GM12878 (cell line): ENCODE measurements at regions not wholly inside any gene's neighbourhood (a gene's known extent, or its start where the extent isn't known, plus 50 kb on each side); places are given as distances from the start of the nearest gene placed in this dataset.

Source experiments
- ATAC-seq: fragments of 200-7000 bp; cut with Tn5 transposase; 3 replicates; pipeline ENCODE4 v1.9.1; 2020; ENCODE audit warnings: mild to moderate bottlenecking, moderate library complexity
- BruUV-seq: library from RNA; stranded (reverse); fragments of 400-500 nt; replicated peaks from 2 replicates; lab custom pipeline; 2021; lab: Mats Ljungman, UMichigan
- CTCF ChIA-PET: fragments of 300-600 bp; sonication (Branson Sonifier 250); formaldehyde crosslinking; extraction: SDS; loops from one replicate; lab custom pipeline; 2021; ENCODE audit warnings: inconsistent platforms; lab: Yijun Ruan, JAX
- POLR2A ChIA-PET: fragments of 350-600 bp; formaldehyde crosslinking; extraction: SDS; loops from one replicate; lab custom pipeline; 2021; ENCODE audit warnings: inconsistent platforms; lab: Charles Lee
- RAD21 ChIA-PET: fragments of 300-600 bp; sonication (Branson Sonifier 250); formaldehyde crosslinking; loops from one replicate; lab custom pipeline; 2023; ENCODE audit warnings: antibody characterized with exemption; ENCODE audit not compliant: unreplicated experiment; lab: Charles Lee
- SMC1A ChIA-PET: fragments of 300-600 bp; sonication (Branson Sonifier 250); formaldehyde crosslinking; loops from one replicate; lab custom pipeline; 2023; ENCODE audit not compliant: unreplicated experiment, uncharacterized antibody; lab: Charles Lee
- DNase-seq: peaks from one replicate; pipeline ENCODE4 v3.0.0-alpha.2; 2011; ENCODE audit warnings: low read depth, low spot score
- FAIRE-seq: peaks from 3 replicates; lab custom pipeline; 2011; peaks lifted over from hg19 to GRCh38; lab: Jason Lieb, UNC
- H2AFZ ChIP-seq: 2 replicates; pipeline ENCODE4 v1.6.0; 2011; ENCODE audit warnings: low read depth, low read length, control low read depth; ENCODE audit not compliant: control insufficient read depth
- H3K27ac ChIP-seq: 2 replicates; pipeline ENCODE4 v1.5.1; 2011; ENCODE audit warnings: control low read depth; ENCODE audit not compliant: control insufficient read depth, insufficient read depth
- H3K27me3 ChIP-seq, 2 experiments: replicated peaks in 1 of 2; 2 replicates each; pipeline versions ENCODE4 v1.6.0 to v1.6.1; 2011; ENCODE audit warnings: low read length in 1 of 2; ENCODE audit not compliant: control insufficient read depth in 2 of 2, insufficient read depth in 2 of 2
- H3K36me3 ChIP-seq, 2 experiments: 2 replicates each; pipeline ENCODE4 v1.5.1; 2011; ENCODE audit warnings: low read length in 1 of 2; ENCODE audit not compliant: control insufficient read depth in 2 of 2, insufficient read depth in 2 of 2
- H3K4me1 ChIP-seq: 2 replicates; pipeline ENCODE4 v1.6.1; 2011; ENCODE audit warnings: mild to moderate bottlenecking, low read length, moderate library complexity, mixed read lengths; ENCODE audit not compliant: control insufficient read depth, insufficient read depth
- H3K4me2 ChIP-seq: 2 replicates; pipeline ENCODE4 v1.6.0; 2011; ENCODE audit warnings: control low read depth; ENCODE audit not compliant: control insufficient read depth, insufficient read depth
- H3K4me3 ChIP-seq: fragments of 200-600 bp; sonication (generic); 2 replicates; pipeline ENCODE4 v1.5.1; 2016
- H3K79me2 ChIP-seq: 2 replicates; pipeline ENCODE4 v1.6.0; 2011; ENCODE audit warnings: low read length; ENCODE audit not compliant: control insufficient read depth, insufficient read depth
- H3K9ac ChIP-seq: 2 replicates; pipeline ENCODE4 v1.8.0; 2011; ENCODE audit warnings: low read length, control low read depth, mixed read lengths; ENCODE audit not compliant: control insufficient read depth, insufficient read depth
- H3K9me3 ChIP-seq: replicated peaks from 3 replicates; pipeline ENCODE4 v1.5.1; 2011; ENCODE audit warnings: mild to moderate bottlenecking, low read length; ENCODE audit not compliant: control insufficient read depth, insufficient read depth
- H4K20me1 ChIP-seq: 2 replicates; pipeline ENCODE4 v1.6.0; 2011; ENCODE audit not compliant: control insufficient read depth, insufficient read depth
- CBX5 ChIP-seq: sonication (generic); IDR thresholded peaks from 2 replicates; pipeline ENCODE4 v1.6.1; 2016; ENCODE audit warnings: low read depth, moderate library complexity, mild to moderate bottlenecking, inconsistent platforms
- GABPA ChIP-seq: IDR thresholded peaks from 2 replicates; pipeline ENCODE4 v1.6.1; 2014; ENCODE audit warnings: antibody characterized with exemption, low read depth, mild to moderate bottlenecking, inconsistent platforms
- HDAC2 ChIP-seq: fragments of 200-600 bp; sonication (generic); IDR thresholded peaks from 2 replicates; pipeline ENCODE4 v1.6.1; 2017
- MLLT1 ChIP-seq: fragments of 450-650 bp; IDR thresholded peaks from 2 replicates; pipeline ENCODE4 v1.6.1; 2016; ENCODE audit warnings: mild to moderate bottlenecking
- MYC ChIP-seq: IDR thresholded peaks from 2 replicates; pipeline ENCODE4 v1.6.1; 2011; ENCODE audit warnings: mild to moderate bottlenecking, low read length, moderate library complexity, inconsistent platforms; ENCODE audit not compliant: insufficient read depth, insufficient replicate concordance, insufficient read length, severe bottlenecking
- NFYA ChIP-seq: IDR thresholded peaks from 2 replicates; pipeline ENCODE4 v1.6.1; 2011; ENCODE audit warnings: low read depth, mild to moderate bottlenecking, low read length, improper control_type of control experiment, borderline replicate concordance
- NRF1 ChIP-seq: conservative IDR thresholded peaks from 2 replicates; pipeline ENCODE4 v1.6.1; 2011; ENCODE audit warnings: mild to moderate bottlenecking, low read depth, low read length, improper control_type of control experiment
- POLR2AphosphoS5 ChIP-seq: IDR thresholded peaks from 2 replicates; pipeline ENCODE4 v1.6.1; 2011; ENCODE audit warnings: mild to moderate bottlenecking, low read length, inconsistent platforms
- SMAD5 ChIP-seq: IDR thresholded peaks from 2 replicates; pipeline ENCODE4 v1.6.1; 2016; ENCODE audit warnings: antibody characterized with exemption, low read depth
- WGBS: methylation state at CpG from one replicate; pipeline ENCODE4 v1.1.6; 2016; ENCODE audit warnings: low lambda C conversion rate; ENCODE audit not compliant: insufficient replicate concordance, insufficient coverage; ENCODE audit errors: missing lambda C conversion rate; 5-methylcytosine and 5-hydroxymethylcytosine counted together
- in situ Hi-C: fragments of 300-500 bp; cut with MboI; formaldehyde crosslinking; loops from 9 replicates; pipeline ENCODE4 v1.14.3; 2018; ENCODE audit warnings: mixed read lengths
- intact Hi-C: fragments of 100-400 bp; cut with micrococcal nuclease; formaldehyde crosslinking; loops from one replicate; pipeline ENCODE4 v1.14.2; 2022; ENCODE audit not compliant: unreplicated experiment
- TF ChIP-seq, protein P1 (sequence below): fragments of 450-650 bp; formaldehyde crosslinking; IDR thresholded peaks from 2 replicates; pipeline ENCODE4 v1.5.0; 2022; ENCODE audit warnings: mild to moderate bottlenecking, missing genetic modification characterization
- TF ChIP-seq, protein P2 (sequence below): fragments of 150-350 bp; IDR thresholded peaks from 2 replicates; pipeline ENCODE4 v1.6.1; 2016; ENCODE audit warnings: low read depth, low read length

DNA sequence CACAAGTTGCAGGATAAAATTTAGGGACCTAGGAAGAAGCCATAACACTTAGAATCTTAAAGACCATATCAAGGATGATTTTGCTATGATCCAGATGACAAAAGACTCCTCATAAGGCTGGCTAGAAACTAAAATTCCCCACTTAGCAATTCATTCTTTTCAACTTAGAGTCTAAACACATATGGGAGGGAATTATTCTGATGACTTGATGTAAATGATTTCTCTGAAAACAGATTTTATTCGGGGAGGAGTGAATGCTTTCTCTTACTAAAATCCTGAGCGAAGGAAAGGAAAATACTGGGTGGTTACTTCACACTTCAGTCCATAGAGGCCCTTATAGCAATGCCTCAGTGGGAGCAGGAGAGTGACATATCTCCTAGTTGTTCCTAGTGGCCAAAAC is 138.7 kb upstream of the SORCS1 start:
- Histone ChIP-seq H3K9ac (no peak overlapping the region), H3K4me1 (no peaks in the 10 kb centered on the region), H3K9me3 (no peaks in the 10 kb centered on the region), H3K4me3 (no peak overlapping the region), H3K27ac (no peak overlapping the region), H3K27me3 (no peaks in the 10 kb centered on the region), H3K36me3 (no peaks in the 10 kb centered on the region), H3K4me2 (no peak overlapping the region)
- FAIRE-seq (no peak), ATAC-seq (no peak), DNase-seq (no peak)
- SMC1A ChIA-PET, result no interaction called here
- in situ Hi-C loops (no loop called here), intact Hi-C loops (no loop called here)
- no TSS peak for BruUV-seq
- TF ChIP-seq, protein P1, sequence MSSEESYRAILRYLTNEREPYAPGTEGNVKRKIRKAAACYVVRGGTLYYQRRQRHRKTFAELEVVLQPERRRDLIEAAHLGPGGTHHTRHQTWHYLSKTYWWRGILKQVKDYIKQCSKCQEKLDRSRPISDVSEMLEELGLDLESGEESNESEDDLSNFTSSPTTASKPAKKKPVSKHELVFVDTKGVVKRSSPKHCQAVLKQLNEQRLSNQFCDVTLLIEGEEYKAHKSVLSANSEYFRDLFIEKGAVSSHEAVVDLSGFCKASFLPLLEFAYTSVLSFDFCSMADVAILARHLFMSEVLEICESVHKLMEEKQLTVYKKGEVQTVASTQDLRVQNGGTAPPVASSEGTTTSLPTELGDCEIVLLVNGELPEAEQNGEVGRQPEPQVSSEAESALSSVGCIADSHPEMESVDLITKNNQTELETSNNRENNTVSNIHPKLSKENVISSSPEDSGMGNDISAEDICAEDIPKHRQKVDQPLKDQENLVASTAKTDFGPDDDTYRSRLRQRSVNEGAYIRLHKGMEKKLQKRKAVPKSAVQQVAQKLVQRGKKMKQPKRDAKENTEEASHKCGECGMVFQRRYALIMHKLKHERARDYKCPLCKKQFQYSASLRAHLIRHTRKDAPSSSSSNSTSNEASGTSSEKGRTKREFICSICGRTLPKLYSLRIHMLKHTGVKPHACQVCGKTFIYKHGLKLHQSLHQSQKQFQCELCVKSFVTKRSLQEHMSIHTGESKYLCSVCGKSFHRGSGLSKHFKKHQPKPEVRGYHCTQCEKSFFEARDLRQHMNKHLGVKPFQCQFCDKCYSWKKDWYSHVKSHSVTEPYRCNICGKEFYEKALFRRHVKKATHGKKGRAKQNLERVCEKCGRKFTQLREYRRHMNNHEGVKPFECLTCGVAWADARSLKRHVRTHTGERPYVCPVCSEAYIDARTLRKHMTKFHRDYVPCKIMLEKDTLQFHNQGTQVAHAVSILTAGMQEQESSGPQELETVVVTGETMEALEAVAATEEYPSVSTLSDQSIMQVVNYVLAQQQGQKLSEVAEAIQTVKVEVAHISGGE (CRISPR knock-in tag), result no peak
- TF ChIP-seq, protein P2, sequence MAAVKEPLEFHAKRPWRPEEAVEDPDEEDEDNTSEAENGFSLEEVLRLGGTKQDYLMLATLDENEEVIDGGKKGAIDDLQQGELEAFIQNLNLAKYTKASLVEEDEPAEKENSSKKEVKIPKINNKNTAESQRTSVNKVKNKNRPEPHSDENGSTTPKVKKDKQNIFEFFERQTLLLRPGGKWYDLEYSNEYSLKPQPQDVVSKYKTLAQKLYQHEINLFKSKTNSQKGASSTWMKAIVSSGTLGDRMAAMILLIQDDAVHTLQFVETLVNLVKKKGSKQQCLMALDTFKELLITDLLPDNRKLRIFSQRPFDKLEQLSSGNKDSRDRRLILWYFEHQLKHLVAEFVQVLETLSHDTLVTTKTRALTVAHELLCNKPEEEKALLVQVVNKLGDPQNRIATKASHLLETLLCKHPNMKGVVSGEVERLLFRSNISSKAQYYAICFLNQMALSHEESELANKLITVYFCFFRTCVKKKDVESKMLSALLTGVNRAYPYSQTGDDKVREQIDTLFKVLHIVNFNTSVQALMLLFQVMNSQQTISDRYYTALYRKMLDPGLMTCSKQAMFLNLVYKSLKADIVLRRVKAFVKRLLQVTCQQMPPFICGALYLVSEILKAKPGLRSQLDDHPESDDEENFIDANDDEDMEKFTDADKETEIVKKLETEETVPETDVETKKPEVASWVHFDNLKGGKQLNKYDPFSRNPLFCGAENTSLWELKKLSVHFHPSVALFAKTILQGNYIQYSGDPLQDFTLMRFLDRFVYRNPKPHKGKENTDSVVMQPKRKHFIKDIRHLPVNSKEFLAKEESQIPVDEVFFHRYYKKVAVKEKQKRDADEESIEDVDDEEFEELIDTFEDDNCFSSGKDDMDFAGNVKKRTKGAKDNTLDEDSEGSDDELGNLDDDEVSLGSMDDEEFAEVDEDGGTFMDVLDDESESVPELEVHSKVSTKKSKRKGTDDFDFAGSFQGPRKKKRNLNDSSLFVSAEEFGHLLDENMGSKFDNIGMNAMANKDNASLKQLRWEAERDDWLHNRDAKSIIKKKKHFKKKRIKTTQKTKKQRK, result no peak
- TF ChIP-seq SMAD5 (no peak), MLLT1 (no peak), NRF1 (no peak), HDAC2 (no peak), POLR2AphosphoS5 (no peak), GABPA (no peak), MYC (no peak), NFYA (no peak), CBX5 (no peak)
- TF ChIP-seq, all 136 proteins: peak for 0
- Histone ChIP-seq H2AFZ (no peak overlapping the region), H4K20me1 (no peaks in the 10 kb centered on the region), H3K79me2 (no peaks in the 10 kb centered on the region)
- CTCF ChIA-PET, result no interaction called here
- 5% methylated on average over 2 of the region's 2 CpGs for WGBS
- POLR2A ChIA-PET, result no interaction called here
- RAD21 ChIA-PET, result no interaction called here
